ENCODE measurements at regions not wholly inside any gene's neighbourhood (a gene's known extent, or its start where the extent isn't known, plus 50 kb on each side); places are given as distances from the start of the nearest gene placed in this dataset.

DNA sequence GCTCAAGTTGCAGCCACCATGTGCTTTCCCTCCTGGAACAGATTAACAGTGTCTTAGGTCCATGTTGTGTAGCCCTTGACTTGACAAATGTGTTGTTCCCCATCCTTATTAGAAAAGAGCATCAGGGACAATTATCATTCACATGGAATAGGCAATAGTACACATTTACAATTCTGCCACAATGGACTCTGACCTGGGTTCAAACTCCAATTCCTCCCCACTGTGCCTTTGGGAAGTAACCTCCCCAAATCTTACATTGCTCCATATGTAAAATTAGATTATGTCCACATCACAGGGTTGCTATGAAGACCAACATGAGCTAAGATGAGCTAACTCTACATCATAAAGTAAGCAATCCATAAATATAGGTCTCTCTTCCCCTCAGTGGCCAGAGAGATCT is 193.8 kb downstream of the NRP2 start:
- TF ChIP-seq POLR2A (IDR thresholded peaks at IDR 0.05), result no peak
- TF ChIP-seq EP300 (IDR thresholded peaks at IDR 0.05), result no peak
- TF ChIP-seq CTCF (IDR thresholded peaks at IDR 0.05), result no peak
- H3K36me3 ChIP-seq, result no peaks in the 10 kb centered on the region
- H3K9me3 ChIP-seq, result no peaks in the 10 kb centered on the region
- DNase-seq (ENCODE audit: low spot score in 2 of 2), result no peak
- H3K4me1 ChIP-seq, result no peaks in the 10 kb centered on the region
- no peak overlapping the region for H3K4me3 ChIP-seq
- H3K27ac ChIP-seq, result no peak overlapping the region
- H3K27me3 ChIP-seq, result no peaks in the 10 kb centered on the region

- peaks cover 0 to 8% (median 0%) of the 10 kb centered on the region in 4 donors for H3K4me1 ChIP-seq
- no peaks in the 10 kb centered on the region for H3K36me3 ChIP-seq
- no peaks in the 10 kb centered on the region for H3K27me3 ChIP-seq
- no peak overlapping the region for H3K27ac ChIP-seq
- H3K9me3 ChIP-seq, result no peaks in the 10 kb centered on the region
- no peak overlapping the region for H3K4me3 ChIP-seq
- no peak for DNase-seq (ENCODE audit: low spot score in 2 of 2)
- TF ChIP-seq CTCF (IDR thresholded peaks at IDR 0.05) (no peak), POLR2A (IDR thresholded peaks at IDR 0.05) (no peak), EP300 (IDR thresholded peaks at IDR 0.05) (no peak)
Measured at GRCh38 chr2:205872716-205873115, 190.4 kb downstream of the NRP2 start.

DNA sequence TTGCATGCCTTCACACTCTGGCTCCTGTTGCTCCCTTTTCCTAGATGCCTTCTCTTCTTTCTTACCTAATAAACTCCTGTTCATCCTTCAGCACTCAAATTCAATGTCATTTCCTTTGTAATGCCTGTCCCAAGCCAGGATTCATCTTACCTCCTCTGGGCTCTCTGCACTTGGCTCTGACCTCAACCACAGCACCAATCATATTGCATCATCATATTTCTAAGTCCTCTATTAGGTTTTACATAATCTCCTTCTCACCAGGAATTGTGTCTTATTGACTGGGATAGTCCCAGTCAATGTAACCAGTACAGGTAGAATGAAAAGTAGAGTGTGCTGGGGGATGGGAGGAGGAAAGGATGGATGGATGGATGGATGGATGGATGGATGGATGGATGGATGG is 187.1 kb downstream of the NRP2 start:
- no peaks in the 10 kb centered on the region for H3K27me3 ChIP-seq

GRCh38 chr2:205868773-205869333 is 186.6 kb downstream of the NRP2 start:
- H3K4me3 ChIP-seq, result no peak overlapping the region
- H3K27ac ChIP-seq, result no peak overlapping the region
- TF ChIP-seq CTCF (IDR thresholded peaks at IDR 0.05), result no peak
- TF ChIP-seq POLR2A (IDR thresholded peaks at IDR 0.05), result no peak
- no peak for TF ChIP-seq EP300 (IDR thresholded peaks at IDR 0.05)
- H3K9me3 ChIP-seq, result no peaks in the 10 kb centered on the region
- H3K36me3 ChIP-seq, result no peaks in the 10 kb centered on the region
- H3K27me3 ChIP-seq, result no peaks in the 10 kb centered on the region
- no peak for DNase-seq (ENCODE audit: low spot score in 2 of 2)
- peaks cover 0 to 8% (median 0%) of the 10 kb centered on the region in 4 donors for H3K4me1 ChIP-seq
- 61 to 71% methylated on average over 8 of the region's 8 CpGs for WGBS, 2 donors

More for the DNA sequence above, 187.1 kb downstream of the NRP2 start:
- H3K9me3 ChIP-seq, result no peaks in the 10 kb centered on the region
- H3K36me3 ChIP-seq, result no peaks in the 10 kb centered on the region
- no peak overlapping the region for H3K4me3 ChIP-seq
- H3K4me1 ChIP-seq, result peaks cover 0 to 8% (median 0%) of the 10 kb centered on the region in 4 donors
- no peak for TF ChIP-seq EP300 (IDR thresholded peaks at IDR 0.05)
- no peak for TF ChIP-seq CTCF (IDR thresholded peaks at IDR 0.05)
- TF ChIP-seq POLR2A (IDR thresholded peaks at IDR 0.05), result no peak
- DNase-seq (ENCODE audit: low spot score in 2 of 2), result no peak
- no peak overlapping the region for H3K27ac ChIP-seq

- H3K27me3 ChIP-seq, result no peaks in the 10 kb centered on the region
- no peak for DNase-seq (ENCODE audit: low spot score in 2 of 2)
- no peaks in the 10 kb centered on the region for H3K9me3 ChIP-seq
- H3K27ac ChIP-seq, result no peak overlapping the region
- H3K4me1 ChIP-seq, result peaks cover 0 to 8% (median 0%) of the 10 kb centered on the region in 4 donors
- no peak overlapping the region for H3K4me3 ChIP-seq
- WGBS, 2 donors, result 77 to 88% methylated on average over 2 of the region's 2 CpGs
- TF ChIP-seq POLR2A (IDR thresholded peaks at IDR 0.05), result no peak
- no peak for TF ChIP-seq CTCF (IDR thresholded peaks at IDR 0.05)
- TF ChIP-seq EP300 (IDR thresholded peaks at IDR 0.05), result no peak
- no peaks in the 10 kb centered on the region for H3K36me3 ChIP-seq
Measured at GRCh38 chr2:205868053-205868452, 185.8 kb downstream of the NRP2 start.

Data from tibial nerve (tissue), 4 donors.